PC-9 (cell line): ENCODE measurements at regions not wholly inside any gene's neighbourhood (a gene's known extent, or its start where the extent isn't known, plus 50 kb on each side); places are given as distances from the start of the nearest gene placed in this dataset.

Experiments used
- EZH2 ChIP-seq: fragments of 200-600 bp; sonication (generic); IDR thresholded peaks from 2 replicates; pipeline ENCODE4 v1.8.0; 2017; ENCODE audit warnings: antibody characterized with exemption, low read depth
- TF ChIP-seq, protein P1 (sequence below): fragments of 200-600 bp; sonication (generic); conservative IDR thresholded peaks from 2 replicates; pipeline ENCODE4 v1.6.1; 2017; ENCODE audit warnings: mixed run types, antibody characterized with exemption, mild to moderate bottlenecking, moderate library complexity

- TF ChIP-seq, protein P1, sequence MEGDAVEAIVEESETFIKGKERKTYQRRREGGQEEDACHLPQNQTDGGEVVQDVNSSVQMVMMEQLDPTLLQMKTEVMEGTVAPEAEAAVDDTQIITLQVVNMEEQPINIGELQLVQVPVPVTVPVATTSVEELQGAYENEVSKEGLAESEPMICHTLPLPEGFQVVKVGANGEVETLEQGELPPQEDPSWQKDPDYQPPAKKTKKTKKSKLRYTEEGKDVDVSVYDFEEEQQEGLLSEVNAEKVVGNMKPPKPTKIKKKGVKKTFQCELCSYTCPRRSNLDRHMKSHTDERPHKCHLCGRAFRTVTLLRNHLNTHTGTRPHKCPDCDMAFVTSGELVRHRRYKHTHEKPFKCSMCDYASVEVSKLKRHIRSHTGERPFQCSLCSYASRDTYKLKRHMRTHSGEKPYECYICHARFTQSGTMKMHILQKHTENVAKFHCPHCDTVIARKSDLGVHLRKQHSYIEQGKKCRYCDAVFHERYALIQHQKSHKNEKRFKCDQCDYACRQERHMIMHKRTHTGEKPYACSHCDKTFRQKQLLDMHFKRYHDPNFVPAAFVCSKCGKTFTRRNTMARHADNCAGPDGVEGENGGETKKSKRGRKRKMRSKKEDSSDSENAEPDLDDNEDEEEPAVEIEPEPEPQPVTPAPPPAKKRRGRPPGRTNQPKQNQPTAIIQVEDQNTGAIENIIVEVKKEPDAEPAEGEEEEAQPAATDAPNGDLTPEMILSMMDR, result no peak
- TF ChIP-seq EZH2, result no peak
Measured at GRCh38 chr20:22908437-22908836, 126.7 kb upstream of the SSTR4 start.
